H1 (cell line): ENCODE measurements at regions not wholly inside any gene's neighbourhood (a gene's known extent, or its start where the extent isn't known, plus 50 kb on each side); places are given as distances from the start of the nearest gene placed in this dataset.
"Not testable (repeated sequence)": the region's sequence is repeated elsewhere in the genome, so short reads cannot be mapped to it uniquely, and the experiment has no call there.

Experiments
- CTCF ChIA-PET: fragments of 300-600 bp; sonication (Branson Sonifier 250); formaldehyde crosslinking; loops from one replicate; lab custom pipeline; 2021; ENCODE audit not compliant: partially characterized antibody; lab: Charles Lee
- POLR2A ChIA-PET: fragments of 300-600 bp; sonication (Branson Sonifier 250); formaldehyde crosslinking; loops from one replicate; lab custom pipeline; 2021; ENCODE audit warnings: inconsistent platforms; ENCODE audit not compliant: partially characterized antibody; lab: Charles Lee
- DNase-seq, 2 experiments: peaks; one replicate each; pipeline versions ENCODE4 v3.0.0 to v3.0.0-alpha.2; 2010 to 2022; ENCODE audit warnings: low spot score in 2 of 2, low read depth in 1 of 2, mixed read lengths in 1 of 2
- FAIRE-seq: peaks from 2 replicates; lab custom pipeline; 2011; peaks lifted over from hg19 to GRCh38; lab: Jason Lieb, UNC
- H2AFZ ChIP-seq: 2 replicates; pipeline ENCODE4 v1.8.1; 2012; ENCODE audit warnings: low read length, inconsistent platforms
- H2AK5ac ChIP-seq: 2 replicates; pipeline ENCODE4 v1.6.1; 2013; ENCODE audit warnings: low read depth, low read length
- H2BK120ac ChIP-seq: replicated peaks from 2 replicates; pipeline ENCODE3; 2013; ENCODE audit warnings: low read depth, low read length, inconsistent platforms
- H2BK12ac ChIP-seq: 2 replicates; pipeline ENCODE4 v1.6.1; 2013; ENCODE audit warnings: low read depth, low read length
- H2BK15ac ChIP-seq: 2 replicates; pipeline ENCODE4 v1.6.1; 2013; ENCODE audit warnings: low read length
- H2BK20ac ChIP-seq: 2 replicates; pipeline ENCODE4 v1.6.1; 2013; ENCODE audit warnings: low read length
- H2BK5ac ChIP-seq: 2 replicates; pipeline ENCODE4 v1.6.1; 2013; ENCODE audit warnings: low read depth, low read length
- H3K14ac ChIP-seq: 2 replicates; pipeline ENCODE4 v1.6.1; 2013; ENCODE audit warnings: inconsistent platforms; ENCODE audit not compliant: insufficient read length
- H3K18ac ChIP-seq: 2 replicates; pipeline ENCODE4 v1.6.1; 2013; ENCODE audit warnings: low read length; ENCODE audit errors: extremely low read depth
- H3K23ac ChIP-seq: 2 replicates; pipeline ENCODE4 v1.6.1; 2013; ENCODE audit warnings: inconsistent platforms; ENCODE audit not compliant: insufficient read length
- H3K23me2 ChIP-seq: 2 replicates; pipeline ENCODE4 v1.6.1; 2013; ENCODE audit warnings: low read depth, low read length
- H3K27ac ChIP-seq: 2 replicates; pipeline ENCODE4 v1.6.1; 2011; ENCODE audit warnings: low read depth, low read length, inconsistent platforms
- H3K27me3 ChIP-seq, 4 experiments: replicated peaks in 1 of 4; 1 replicate in 1 of 4; 2 replicates in 3 of 4; pipeline versions ENCODE4 v1.6.1 to v1.8.1; 2011 to 2013; ENCODE audit warnings: low read length in 3 of 4, mild to moderate bottlenecking in 3 of 4, inconsistent platforms in 2 of 4, mixed read lengths in 2 of 4, moderate library complexity in 1 of 4; ENCODE audit not compliant: control insufficient read depth in 3 of 4, insufficient read depth in 3 of 4; ENCODE audit errors: extremely low read depth in 1 of 4
- H3K36me3 ChIP-seq, 4 experiments: 2 replicates each; pipeline versions ENCODE4 v1.6.1 to v1.8.1; 2011 to 2013; ENCODE audit warnings: mild to moderate bottlenecking in 4 of 4, low read length in 3 of 4, moderate library complexity in 2 of 4, control low read depth in 1 of 4, inconsistent platforms in 1 of 4; ENCODE audit not compliant: insufficient read depth in 4 of 4, control insufficient read depth in 2 of 4
- H3K4ac ChIP-seq: replicated peaks from 2 replicates; pipeline ENCODE3; 2013; ENCODE audit warnings: low read length, low read depth, mixed read lengths, inconsistent platforms; ENCODE audit not compliant: insufficient read length
- H3K4me1 ChIP-seq, 4 experiments: replicated peaks in 1 of 4; 1 replicate in 1 of 4; 2 replicates in 3 of 4; pipeline versions ENCODE4 v1.6.1 to v1.8.1; 2011 to 2013; ENCODE audit warnings: low read length in 3 of 4, inconsistent platforms in 2 of 4, mixed read lengths in 1 of 4; ENCODE audit not compliant: insufficient read depth in 4 of 4, control insufficient read depth in 3 of 4
- H3K4me2 ChIP-seq, 2 experiments: 2 replicates each; pipeline versions ENCODE4 v1.6.1 to v1.8.1; 2011 to 2013; ENCODE audit warnings: low read depth in 2 of 2, low read length in 2 of 2, control low read depth in 1 of 2, inconsistent platforms in 1 of 2, mild to moderate bottlenecking in 1 of 2; ENCODE audit not compliant: insufficient read depth in 1 of 2
- H3K4me3 ChIP-seq, 4 experiments: fragments of 200-600, 300-600 bp in 1 of 4; sonication (generic), shearing (Covaris generic), sonication (Bioruptor Twin) in 1 of 4; 2 replicates each; pipeline versions ENCODE4 v1.5.1 to v1.8.1; 2011 to 2016; ENCODE audit warnings: low read length in 4 of 4, low read depth in 3 of 4, control low read depth in 2 of 4, inconsistent platforms in 2 of 4, mild to moderate bottlenecking in 2 of 4, mixed read lengths in 1 of 4, moderate library complexity in 1 of 4; ENCODE audit not compliant: insufficient read depth in 2 of 4; ENCODE audit errors: extremely low read depth in 1 of 4
- H3K56ac ChIP-seq: replicated peaks from 2 replicates; pipeline ENCODE3; 2013; ENCODE audit warnings: low read depth, mild to moderate bottlenecking, mixed read lengths, low read length, inconsistent platforms; ENCODE audit not compliant: insufficient read length
- H3K79me1 ChIP-seq: 2 replicates; pipeline ENCODE4 v1.6.1; 2013; ENCODE audit warnings: low read depth, low read length, control low read depth
- H3K79me2 ChIP-seq, 2 experiments: 2 replicates each; pipeline versions ENCODE4 v1.6.1 to v1.8.1; 2012 to 2013; ENCODE audit warnings: low read length in 2 of 2, mild to moderate bottlenecking in 2 of 2, inconsistent platforms in 1 of 2; ENCODE audit not compliant: insufficient read depth in 2 of 2, control insufficient read depth in 1 of 2
- H3K9ac ChIP-seq, 4 experiments: replicated peaks in 1 of 4; 1 replicate in 1 of 4; 2 replicates in 3 of 4; pipeline versions ENCODE4 v1.6.1 to v1.8.1; 2011 to 2013; ENCODE audit warnings: low read depth in 3 of 4, low read length in 3 of 4, control low read depth in 2 of 4, mild to moderate bottlenecking in 2 of 4, moderate library complexity in 2 of 4, inconsistent platforms in 1 of 4; ENCODE audit errors: extremely low read depth in 1 of 4
- H3K9me3 ChIP-seq, 2 experiments: 2 replicates each; pipeline versions ENCODE4 v1.6.1 to v1.8.1; 2012 to 2013; ENCODE audit warnings: mild to moderate bottlenecking in 2 of 2, moderate library complexity in 2 of 2, control low read depth in 1 of 2, inconsistent platforms in 1 of 2, low read depth in 1 of 2, low read length in 1 of 2, mixed read lengths in 1 of 2; ENCODE audit not compliant: insufficient read depth in 2 of 2
- H4K20me1 ChIP-seq, 2 experiments: replicated peaks in 1 of 2; 2 replicates each; pipeline versions ENCODE3 to v1.8.1; 2011 to 2013; ENCODE audit warnings: inconsistent platforms in 2 of 2, low read length in 2 of 2, mild to moderate bottlenecking in 1 of 2; ENCODE audit not compliant: insufficient read depth in 2 of 2, control insufficient read depth in 1 of 2
- H4K5ac ChIP-seq: 2 replicates; pipeline ENCODE4 v1.6.1; 2013; ENCODE audit warnings: low read length, low read depth, mixed read lengths, inconsistent platforms; ENCODE audit not compliant: insufficient read length
- H4K8ac ChIP-seq: 2 replicates; pipeline ENCODE4 v1.8.0; 2013; ENCODE audit warnings: mild to moderate bottlenecking, moderate library complexity, low read length, inconsistent platforms; ENCODE audit not compliant: insufficient read depth; ENCODE audit errors: extremely low read depth
- H4K91ac ChIP-seq: replicated peaks from 2 replicates; pipeline ENCODE3; 2013; ENCODE audit warnings: low read length, mixed read lengths, inconsistent platforms; ENCODE audit not compliant: insufficient read length
- WGBS, 2 experiments: shearing (Covaris generic) in 1 of 2; methylation state at CpG; one replicate each; pipeline versions ENCODE4 v1.1.6 to v1.1.7; 2013 to 2015; ENCODE audit warnings: low lambda C conversion rate in 2 of 2, mixed read lengths in 2 of 2, inconsistent platforms in 1 of 2, low coverage in 1 of 2, missing lambda C conversion rate in 1 of 2; ENCODE audit not compliant: insufficient replicate concordance in 2 of 2, insufficient coverage in 1 of 2, insufficient read length in 1 of 2; ENCODE audit errors: extremely low coverage in 1 of 2, missing lambda C conversion rate in 1 of 2; 5-methylcytosine and 5-hydroxymethylcytosine counted together

DNA sequence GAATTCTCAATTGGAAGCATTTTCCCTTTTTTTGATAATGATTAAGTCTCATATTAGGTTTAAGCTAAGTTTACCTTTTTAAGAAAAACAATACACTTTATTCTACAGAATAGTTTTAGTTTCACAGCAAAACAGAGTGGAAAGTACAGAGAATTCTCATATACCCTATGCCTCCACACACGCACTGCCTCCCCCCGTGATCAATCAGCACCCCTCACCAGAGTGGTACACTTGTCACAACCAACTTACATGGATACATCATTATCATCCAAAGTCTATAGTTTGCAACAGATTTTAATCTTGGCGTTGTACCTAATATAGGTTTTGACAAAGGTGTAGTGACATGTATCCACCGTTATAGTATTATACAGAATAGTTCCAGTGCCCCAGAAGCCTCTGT is 326.5 kb downstream of the CNTNAP3B start:
- H3K56ac ChIP-seq, H3K4ac ChIP-seq, H3K9me3 ChIP-seq, H2BK5ac ChIP-seq, H4K91ac ChIP-seq, H3K36me3 ChIP-seq, H3K79me2 ChIP-seq, POLR2A ChIA-PET, H2BK15ac ChIP-seq, H3K23me2 ChIP-seq, H4K8ac ChIP-seq, H2BK20ac ChIP-seq, H3K9ac ChIP-seq, H2BK120ac ChIP-seq, H3K27me3 ChIP-seq, H4K5ac ChIP-seq, H2AFZ ChIP-seq, H3K27ac ChIP-seq, H3K4me2 ChIP-seq, H3K79me1 ChIP-seq, H3K4me1 ChIP-seq, H3K14ac ChIP-seq, H3K4me3 ChIP-seq, CTCF ChIA-PET, H3K23ac ChIP-seq, H2BK12ac ChIP-seq, DNase-seq, H3K18ac ChIP-seq, FAIRE-seq, H2AK5ac ChIP-seq, H4K20me1 ChIP-seq: not testable (repeated sequence)
- WGBS, 2 experiments = 83% methylated on average over 4 of the region's 4 CpGs; no CpG with 5 or more reads in 1 of the 2 experiments

DNA sequence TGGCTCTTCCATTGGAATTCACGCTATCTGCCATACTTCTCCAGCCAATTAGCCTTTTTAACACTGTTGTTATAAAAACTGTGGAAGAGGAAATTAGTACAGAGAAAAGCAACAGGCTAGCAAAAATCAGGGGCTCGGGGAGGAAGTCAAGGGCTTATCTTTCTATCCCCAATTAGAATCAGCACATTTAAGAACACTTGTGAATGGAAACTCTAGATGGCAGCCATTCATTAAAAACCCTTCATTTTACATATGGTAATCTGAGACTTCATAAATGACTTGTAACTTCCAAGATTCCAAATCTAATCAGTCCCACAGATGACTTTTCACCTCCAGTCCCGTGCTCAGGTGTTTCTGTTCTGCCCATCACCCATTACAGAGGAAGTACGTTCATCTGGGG is 330.5 kb downstream of the CNTNAP3B start:
- FAIRE-seq, H2BK15ac ChIP-seq, H3K14ac ChIP-seq, H3K18ac ChIP-seq, H3K79me2 ChIP-seq, H3K9ac ChIP-seq, H3K36me3 ChIP-seq, H3K4ac ChIP-seq, H2AFZ ChIP-seq, H3K4me1 ChIP-seq, H4K20me1 ChIP-seq, POLR2A ChIA-PET, CTCF ChIA-PET, H3K4me2 ChIP-seq, H2BK12ac ChIP-seq, H3K27me3 ChIP-seq, DNase-seq, H4K5ac ChIP-seq, H3K9me3 ChIP-seq, H3K4me3 ChIP-seq, H2BK20ac ChIP-seq, H4K91ac ChIP-seq, H2BK5ac ChIP-seq, H3K23me2 ChIP-seq, H3K27ac ChIP-seq, H4K8ac ChIP-seq, H2BK120ac ChIP-seq, H3K23ac ChIP-seq, H3K79me1 ChIP-seq, H3K56ac ChIP-seq, H2AK5ac ChIP-seq: not testable (repeated sequence)
- 91% methylated on average over 4 of the region's 4 CpGs; no CpG with 5 or more reads in 1 of the 2 experiments for WGBS, 2 experiments
